SK-N-SH (cell line): ENCODE measurements at regions not wholly inside any gene's neighbourhood (a gene's known extent, or its start where the extent isn't known, plus 50 kb on each side); places are given as distances from the start of the nearest gene placed in this dataset.

Source experiments
- ELF1 ChIP-seq: IDR thresholded peaks from 2 replicates; pipeline ENCODE4 v1.4.0; 2012
- EP300 ChIP-seq, 2 experiments: IDR thresholded peaks; 2 replicates each; pipeline versions ENCODE4 v1.4.0 to v1.6.1; 2012; ENCODE audit warnings: borderline replicate concordance in 1 of 2, low read depth in 1 of 2, low read length in 1 of 2
- FOXM1 ChIP-seq: IDR thresholded peaks from 2 replicates; pipeline ENCODE4 v1.4.0; 2012; ENCODE audit warnings: low read depth, mild to moderate bottlenecking
- MEF2A ChIP-seq: IDR thresholded peaks from 2 replicates; pipeline ENCODE4 v1.4.0; 2012; ENCODE audit warnings: low read depth, borderline replicate concordance
- MXI1 ChIP-seq: IDR thresholded peaks from 2 replicates; pipeline ENCODE4 v1.6.1; 2012; ENCODE audit warnings: mild to moderate bottlenecking, low read depth, low read length, improper control_type of control experiment
- POLR2AphosphoS5 ChIP-seq: IDR thresholded peaks from 2 replicates; pipeline ENCODE4 v1.6.1; 2012; ENCODE audit warnings: low read depth, low read length
- TF ChIP-seq, protein P1 (sequence below): fragments of 200-600 bp; sonication (generic); IDR thresholded peaks from 2 replicates; pipeline ENCODE4 v1.6.1; 2017; ENCODE audit warnings: antibody characterized with exemption, mild to moderate bottlenecking, moderate library complexity
- TF ChIP-seq, protein P2 (sequence below): IDR thresholded peaks from 2 replicates; pipeline ENCODE4 v1.6.1; 2012; ENCODE audit warnings: mild to moderate bottlenecking, low read depth, low read length, moderate library complexity
- TF ChIP-seq, protein P3 (sequence below): IDR thresholded peaks from 2 replicates; pipeline ENCODE4 v1.4.0; 2012; ENCODE audit warnings: low read depth

DNA sequence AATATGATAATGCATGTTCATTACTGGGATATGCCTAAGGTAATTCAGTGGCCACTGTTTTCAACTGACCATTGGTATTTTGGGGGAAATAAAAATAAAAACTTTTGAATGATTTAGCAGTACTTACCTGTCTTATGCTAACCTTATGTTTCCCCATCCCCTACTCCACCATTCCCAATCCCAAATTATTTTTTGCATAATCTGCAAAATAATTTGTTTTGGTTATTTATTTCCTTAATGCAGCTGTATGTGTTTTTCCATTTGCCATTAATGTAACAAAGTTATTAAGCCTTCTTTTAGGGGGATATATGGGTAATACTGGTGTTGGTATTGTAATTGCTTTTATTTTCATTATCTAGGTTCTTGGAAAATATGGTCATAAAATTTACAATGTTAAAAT lies 213.9 kb upstream of the GULP1 start:
- TF ChIP-seq FOXM1 (no peak), MXI1 (no peak), ELF1 (no peak), MEF2A (no peak), POLR2AphosphoS5 (no peak), EP300 (IDR thresholded peaks at IDR 0.05; ENCODE audit: borderline replicate concordance in 1 of 2, low read depth in 1 of 2, low read length in 1 of 2) (no peak)
- TF ChIP-seq, protein P1, sequence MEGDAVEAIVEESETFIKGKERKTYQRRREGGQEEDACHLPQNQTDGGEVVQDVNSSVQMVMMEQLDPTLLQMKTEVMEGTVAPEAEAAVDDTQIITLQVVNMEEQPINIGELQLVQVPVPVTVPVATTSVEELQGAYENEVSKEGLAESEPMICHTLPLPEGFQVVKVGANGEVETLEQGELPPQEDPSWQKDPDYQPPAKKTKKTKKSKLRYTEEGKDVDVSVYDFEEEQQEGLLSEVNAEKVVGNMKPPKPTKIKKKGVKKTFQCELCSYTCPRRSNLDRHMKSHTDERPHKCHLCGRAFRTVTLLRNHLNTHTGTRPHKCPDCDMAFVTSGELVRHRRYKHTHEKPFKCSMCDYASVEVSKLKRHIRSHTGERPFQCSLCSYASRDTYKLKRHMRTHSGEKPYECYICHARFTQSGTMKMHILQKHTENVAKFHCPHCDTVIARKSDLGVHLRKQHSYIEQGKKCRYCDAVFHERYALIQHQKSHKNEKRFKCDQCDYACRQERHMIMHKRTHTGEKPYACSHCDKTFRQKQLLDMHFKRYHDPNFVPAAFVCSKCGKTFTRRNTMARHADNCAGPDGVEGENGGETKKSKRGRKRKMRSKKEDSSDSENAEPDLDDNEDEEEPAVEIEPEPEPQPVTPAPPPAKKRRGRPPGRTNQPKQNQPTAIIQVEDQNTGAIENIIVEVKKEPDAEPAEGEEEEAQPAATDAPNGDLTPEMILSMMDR, result no peak
- TF ChIP-seq, protein P2, sequence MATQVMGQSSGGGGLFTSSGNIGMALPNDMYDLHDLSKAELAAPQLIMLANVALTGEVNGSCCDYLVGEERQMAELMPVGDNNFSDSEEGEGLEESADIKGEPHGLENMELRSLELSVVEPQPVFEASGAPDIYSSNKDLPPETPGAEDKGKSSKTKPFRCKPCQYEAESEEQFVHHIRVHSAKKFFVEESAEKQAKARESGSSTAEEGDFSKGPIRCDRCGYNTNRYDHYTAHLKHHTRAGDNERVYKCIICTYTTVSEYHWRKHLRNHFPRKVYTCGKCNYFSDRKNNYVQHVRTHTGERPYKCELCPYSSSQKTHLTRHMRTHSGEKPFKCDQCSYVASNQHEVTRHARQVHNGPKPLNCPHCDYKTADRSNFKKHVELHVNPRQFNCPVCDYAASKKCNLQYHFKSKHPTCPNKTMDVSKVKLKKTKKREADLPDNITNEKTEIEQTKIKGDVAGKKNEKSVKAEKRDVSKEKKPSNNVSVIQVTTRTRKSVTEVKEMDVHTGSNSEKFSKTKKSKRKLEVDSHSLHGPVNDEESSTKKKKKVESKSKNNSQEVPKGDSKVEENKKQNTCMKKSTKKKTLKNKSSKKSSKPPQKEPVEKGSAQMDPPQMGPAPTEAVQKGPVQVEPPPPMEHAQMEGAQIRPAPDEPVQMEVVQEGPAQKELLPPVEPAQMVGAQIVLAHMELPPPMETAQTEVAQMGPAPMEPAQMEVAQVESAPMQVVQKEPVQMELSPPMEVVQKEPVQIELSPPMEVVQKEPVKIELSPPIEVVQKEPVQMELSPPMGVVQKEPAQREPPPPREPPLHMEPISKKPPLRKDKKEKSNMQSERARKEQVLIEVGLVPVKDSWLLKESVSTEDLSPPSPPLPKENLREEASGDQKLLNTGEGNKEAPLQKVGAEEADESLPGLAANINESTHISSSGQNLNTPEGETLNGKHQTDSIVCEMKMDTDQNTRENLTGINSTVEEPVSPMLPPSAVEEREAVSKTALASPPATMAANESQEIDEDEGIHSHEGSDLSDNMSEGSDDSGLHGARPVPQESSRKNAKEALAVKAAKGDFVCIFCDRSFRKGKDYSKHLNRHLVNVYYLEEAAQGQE, result no peak
- TF ChIP-seq, protein P3, sequence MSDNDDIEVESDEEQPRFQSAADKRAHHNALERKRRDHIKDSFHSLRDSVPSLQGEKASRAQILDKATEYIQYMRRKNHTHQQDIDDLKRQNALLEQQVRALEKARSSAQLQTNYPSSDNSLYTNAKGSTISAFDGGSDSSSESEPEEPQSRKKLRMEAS, result no peak
